ENCODE measurements at regions not wholly inside any gene's neighbourhood (a gene's known extent, or its start where the extent isn't known, plus 50 kb on each side); places are given as distances from the start of the nearest gene placed in this dataset.

GRCh38 chr6:21741221-21742109, 147.9 kb downstream of the SOX4 start:
- ATAC-seq (replicated peaks) (no peak), DNase-seq (no peak)
- Mint-ChIP-seq H3K27me3 (no peaks in the 10 kb centered on the region), H3K4me1 (ENCODE audit: low read depth in 2 of 2) (no peaks in the 10 kb centered on the region), H3K9me3 (no peaks in the 10 kb centered on the region), H3K36me3 (ENCODE audit: insufficient read depth) (no peaks in the 10 kb centered on the region), H3K27ac (no peak overlapping the region), H3K4me3 (no peak overlapping the region)

DNA sequence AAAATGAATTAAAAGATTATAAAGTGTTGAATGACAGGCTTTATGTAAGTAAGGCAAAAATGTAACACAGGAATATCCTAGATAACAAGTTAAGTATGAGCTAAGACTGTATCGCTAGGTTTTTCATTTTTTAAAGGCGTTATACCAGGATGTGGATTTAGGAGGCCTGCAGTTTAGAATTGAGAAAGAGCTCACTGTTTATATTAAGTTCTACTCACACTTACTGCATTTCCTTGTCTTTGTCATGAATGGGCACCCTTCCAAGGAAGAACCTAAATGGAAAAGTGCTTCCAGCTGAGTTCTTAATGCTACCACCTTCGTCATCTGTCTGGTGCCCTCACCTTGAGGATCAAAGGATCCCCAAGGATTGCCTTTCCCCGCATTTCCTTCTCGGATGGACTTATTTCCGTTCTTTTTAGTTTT, 148.7 kb downstream of the SOX4 start:
- no peak overlapping the region for H3K4me3 Mint-ChIP-seq
- no peak overlapping the region for H3K27ac Mint-ChIP-seq
- H3K27me3 Mint-ChIP-seq: no peaks in the 10 kb centered on the region
- no peaks in the 10 kb centered on the region for H3K36me3 Mint-ChIP-seq (ENCODE audit: insufficient read depth)
- no peaks in the 10 kb centered on the region for H3K9me3 Mint-ChIP-seq
- DNase-seq (no peak), ATAC-seq (replicated peaks) (no peak)
- no peaks in the 10 kb centered on the region for H3K4me1 Mint-ChIP-seq (ENCODE audit: low read depth in 2 of 2)

GRCh38 chr6:21744331-21744730, 150.8 kb downstream of the SOX4 start:
- Mint-ChIP-seq H3K27me3 (no peaks in the 10 kb centered on the region), H3K4me1 (ENCODE audit: low read depth in 2 of 2) (no peaks in the 10 kb centered on the region), H3K9me3 (no peaks in the 10 kb centered on the region), H3K4me3 (no peak overlapping the region), H3K27ac (no peak overlapping the region), H3K36me3 (ENCODE audit: insufficient read depth) (no peaks in the 10 kb centered on the region)
- no peak for DNase-seq
- no peak for ATAC-seq (replicated peaks)

DNA sequence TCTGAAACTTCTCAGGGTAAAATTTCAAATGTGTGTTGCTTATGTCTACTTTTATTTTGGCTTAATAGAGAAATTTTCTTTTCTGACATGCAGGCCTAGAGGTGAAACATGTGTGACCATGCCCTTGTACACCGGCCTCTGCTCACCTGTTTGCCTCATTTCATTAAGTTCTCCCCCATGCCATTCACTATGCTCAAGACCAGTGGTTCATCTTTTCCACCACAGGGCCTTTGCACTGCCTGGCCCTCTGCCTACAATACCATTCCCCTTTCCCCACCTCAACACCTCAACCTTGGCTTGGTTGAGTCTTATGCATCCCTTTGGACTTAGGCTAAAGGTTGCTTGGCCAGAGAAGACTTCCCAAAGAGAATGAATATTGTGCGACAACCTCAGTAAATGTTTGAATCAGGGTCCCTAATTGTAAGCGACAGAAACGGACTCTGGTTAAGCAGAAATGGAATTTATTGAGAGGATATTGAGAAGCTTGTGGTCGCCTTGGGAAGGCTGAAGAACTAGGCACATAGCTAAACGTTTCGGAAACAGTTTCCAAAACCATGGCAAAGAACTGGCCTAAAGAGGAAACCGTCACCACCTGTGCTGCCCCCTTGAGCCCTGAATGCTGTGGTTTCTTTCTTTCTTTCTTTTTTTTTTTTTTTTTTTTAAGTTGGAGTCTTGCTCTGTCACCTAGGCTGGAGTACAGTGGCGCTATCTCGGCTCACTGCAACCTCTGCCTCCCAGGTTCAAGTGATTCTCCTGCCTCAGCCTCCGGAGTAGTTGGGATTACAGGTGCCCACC, 152.2 kb downstream of the SOX4 start:
- no peaks in the 10 kb centered on the region for H3K9me3 Mint-ChIP-seq
- no peaks in the 10 kb centered on the region for H3K27me3 Mint-ChIP-seq
- H3K36me3 Mint-ChIP-seq (ENCODE audit: insufficient read depth): no peaks in the 10 kb centered on the region
- DNase-seq (no peak), ATAC-seq (replicated peaks) (no peak)
- no peak overlapping the region for H3K4me3 Mint-ChIP-seq
- no peaks in the 10 kb centered on the region for H3K4me1 Mint-ChIP-seq (ENCODE audit: low read depth in 2 of 2)
- no peak overlapping the region for H3K27ac Mint-ChIP-seq

DNA sequence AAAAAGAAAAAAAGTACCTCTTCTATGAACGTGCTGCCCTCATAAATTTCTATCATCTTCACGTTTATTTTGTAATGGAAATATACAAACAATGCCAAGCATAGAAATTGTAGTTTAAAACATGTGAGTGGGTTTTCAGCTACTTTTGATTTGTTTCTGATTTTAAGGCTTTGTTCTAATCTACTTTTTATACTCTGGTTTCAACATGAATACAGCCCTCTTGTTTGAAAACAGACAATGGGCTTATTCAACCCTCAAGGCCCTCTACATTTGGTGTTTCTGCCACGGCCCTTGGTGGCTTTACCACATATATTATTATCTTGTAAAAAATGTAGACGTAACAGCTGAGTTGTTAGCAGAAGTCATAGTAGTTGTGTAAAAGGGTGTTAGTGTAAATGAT, 153.9 kb downstream of the SOX4 start:
- H3K4me3 Mint-ChIP-seq: no peak overlapping the region
- H3K9me3 Mint-ChIP-seq: no peaks in the 10 kb centered on the region
- no peak for ATAC-seq (replicated peaks)
- H3K4me1 Mint-ChIP-seq (ENCODE audit: low read depth in 2 of 2): no peaks in the 10 kb centered on the region
- no peak overlapping the region for H3K27ac Mint-ChIP-seq
- no peak for DNase-seq
- H3K36me3 Mint-ChIP-seq (ENCODE audit: insufficient read depth): no peaks in the 10 kb centered on the region
- H3K27me3 Mint-ChIP-seq: no peaks in the 10 kb centered on the region

DNA sequence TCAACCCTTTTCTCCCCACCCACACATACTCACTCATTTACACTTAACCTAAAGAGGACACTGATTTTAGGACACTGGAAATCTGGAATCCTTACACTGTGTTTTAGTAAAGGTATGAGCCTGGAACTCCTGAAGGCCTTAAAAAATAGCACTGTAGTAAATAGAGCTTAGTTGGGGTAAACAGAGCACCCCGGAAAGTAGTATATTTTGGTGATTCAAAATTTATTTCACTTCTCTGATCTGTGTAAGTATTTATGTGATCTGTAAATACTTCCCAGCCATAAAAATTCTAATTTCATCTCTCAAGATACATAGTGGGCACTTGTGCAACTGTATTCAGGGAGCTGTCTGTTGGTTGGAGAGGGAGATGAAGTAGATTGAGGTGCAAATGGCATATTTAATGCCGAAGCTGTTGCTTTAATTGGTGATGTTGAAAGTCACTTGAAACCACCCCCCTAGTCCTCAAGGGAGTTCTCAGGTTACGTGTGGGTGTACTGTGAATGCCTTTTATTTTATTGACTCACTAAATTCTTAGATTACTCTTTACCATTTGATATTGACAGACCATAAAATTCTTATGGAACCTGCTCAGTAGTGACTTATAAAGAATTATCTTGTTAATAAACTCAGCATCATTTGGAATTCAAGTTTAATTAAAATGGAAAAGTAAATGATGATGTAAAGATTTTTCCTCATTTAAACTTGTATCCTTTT, 154.9 kb downstream of the SOX4 start:
- Mint-ChIP-seq H3K4me3 (no peak overlapping the region), H3K36me3 (ENCODE audit: insufficient read depth) (no peaks in the 10 kb centered on the region), H3K4me1 (ENCODE audit: low read depth in 2 of 2) (no peaks in the 10 kb centered on the region), H3K27ac (no peak overlapping the region), H3K27me3 (no peaks in the 10 kb centered on the region), H3K9me3 (no peaks in the 10 kb centered on the region)
- no peak for DNase-seq
- no peak for ATAC-seq (replicated peaks)

DNA sequence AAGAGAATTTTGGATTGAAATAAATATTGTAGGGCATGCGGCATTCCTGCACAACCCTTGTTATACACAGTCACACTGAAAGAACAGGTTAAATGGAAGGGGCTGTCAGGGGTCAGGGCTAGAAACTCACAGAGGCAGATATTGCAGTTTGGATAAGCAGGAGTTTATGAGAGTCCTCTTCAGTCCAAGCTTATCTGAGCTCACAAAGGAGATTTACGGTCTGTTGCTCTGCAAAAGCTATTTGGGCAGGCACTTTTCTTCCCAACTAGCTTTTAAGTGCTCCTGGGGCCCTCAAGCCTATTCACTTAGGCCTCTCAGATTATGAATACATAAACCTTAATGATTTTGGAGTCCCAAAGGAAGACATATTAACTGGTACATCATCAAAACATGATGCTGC, 156.2 kb downstream of the SOX4 start:
- H3K27me3 Mint-ChIP-seq: no peaks in the 10 kb centered on the region
- H3K9me3 Mint-ChIP-seq: no peaks in the 10 kb centered on the region
- H3K27ac Mint-ChIP-seq: no peak overlapping the region
- H3K4me3 Mint-ChIP-seq: no peak overlapping the region
- no peaks in the 10 kb centered on the region for H3K36me3 Mint-ChIP-seq (ENCODE audit: insufficient read depth)
- ATAC-seq (replicated peaks) (no peak), DNase-seq (no peak)
- no peaks in the 10 kb centered on the region for H3K4me1 Mint-ChIP-seq (ENCODE audit: low read depth in 2 of 2)

GRCh38 chr6:21750575-21750974, 157.0 kb downstream of the SOX4 start:
- no peaks in the 10 kb centered on the region for H3K27me3 Mint-ChIP-seq
- no peaks in the 10 kb centered on the region for H3K4me1 Mint-ChIP-seq (ENCODE audit: low read depth in 2 of 2)
- ATAC-seq (replicated peaks) (no peak), DNase-seq (no peak)
- no peak overlapping the region for H3K27ac Mint-ChIP-seq
- no peaks in the 10 kb centered on the region for H3K9me3 Mint-ChIP-seq
- H3K36me3 Mint-ChIP-seq (ENCODE audit: insufficient read depth): no peaks in the 10 kb centered on the region
- H3K4me3 Mint-ChIP-seq: no peak overlapping the region

- Mint-ChIP-seq H3K27ac (no peak overlapping the region), H3K9me3 (no peaks in the 10 kb centered on the region), H3K27me3 (no peaks in the 10 kb centered on the region), H3K4me3 (no peak overlapping the region), H3K4me1 (ENCODE audit: low read depth in 2 of 2) (no peaks in the 10 kb centered on the region), H3K36me3 (ENCODE audit: insufficient read depth) (no peaks in the 10 kb centered on the region)
- ATAC-seq (replicated peaks) (no peak), DNase-seq (no peak)
Observed at GRCh38 chr6:21751608-21752007, 158.1 kb downstream of the SOX4 start.

GRCh38 chr6:21752054-21752811, 158.7 kb downstream of the SOX4 start:
- DNase-seq: no peak
- no peak overlapping the region for H3K4me3 Mint-ChIP-seq
- H3K27ac Mint-ChIP-seq: no peak overlapping the region
- H3K27me3 Mint-ChIP-seq: no peaks in the 10 kb centered on the region
- no peaks in the 10 kb centered on the region for H3K4me1 Mint-ChIP-seq (ENCODE audit: low read depth in 2 of 2)
- no peak for ATAC-seq (replicated peaks)
- no peaks in the 10 kb centered on the region for H3K36me3 Mint-ChIP-seq (ENCODE audit: insufficient read depth)
- no peaks in the 10 kb centered on the region for H3K9me3 Mint-ChIP-seq

GRCh38 chr6:21753241-21754108, 159.9 kb downstream of the SOX4 start:
- H3K27me3 Mint-ChIP-seq: no peaks in the 10 kb centered on the region
- H3K9me3 Mint-ChIP-seq: no peaks in the 10 kb centered on the region
- no peaks in the 10 kb centered on the region for H3K36me3 Mint-ChIP-seq (ENCODE audit: insufficient read depth)
- no peak overlapping the region for H3K4me3 Mint-ChIP-seq
- H3K27ac Mint-ChIP-seq: no peak overlapping the region
- H3K4me1 Mint-ChIP-seq (ENCODE audit: low read depth in 2 of 2): no peaks in the 10 kb centered on the region
- no peak for ATAC-seq (replicated peaks)
- DNase-seq: no peak

DNA sequence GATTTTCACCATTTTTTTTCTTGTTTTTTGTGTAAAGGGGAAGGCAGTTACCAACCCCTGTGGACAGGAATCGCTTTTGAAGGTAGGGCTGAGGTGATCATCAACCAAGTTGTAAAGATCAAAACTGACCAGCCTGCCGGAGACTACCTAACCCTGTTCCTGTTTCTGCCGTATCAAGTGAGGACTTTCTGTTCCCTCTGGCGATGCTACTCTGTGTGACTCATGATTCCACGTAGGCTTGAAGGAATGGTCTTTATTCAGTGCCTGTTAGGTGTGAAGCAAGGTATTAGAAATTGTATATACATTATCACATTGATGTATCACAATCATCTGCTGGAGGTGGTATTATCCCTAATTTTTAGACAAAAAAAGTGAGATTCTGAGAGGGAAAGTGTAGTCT, 161.3 kb downstream of the SOX4 start:
- Mint-ChIP-seq H3K9me3 (no peaks in the 10 kb centered on the region), H3K36me3 (ENCODE audit: insufficient read depth) (no peaks in the 10 kb centered on the region), H3K27me3 (no peaks in the 10 kb centered on the region), H3K4me1 (ENCODE audit: low read depth in 2 of 2) (no peaks in the 10 kb centered on the region), H3K27ac (no peak overlapping the region), H3K4me3 (no peak overlapping the region)
- no peak for DNase-seq
- no peak for ATAC-seq (replicated peaks)
